ENCODE measurements at regions not wholly inside any gene's neighbourhood (a gene's known extent, or its start where the extent isn't known, plus 50 kb on each side); places are given as distances from the start of the nearest gene placed in this dataset.

DNA sequence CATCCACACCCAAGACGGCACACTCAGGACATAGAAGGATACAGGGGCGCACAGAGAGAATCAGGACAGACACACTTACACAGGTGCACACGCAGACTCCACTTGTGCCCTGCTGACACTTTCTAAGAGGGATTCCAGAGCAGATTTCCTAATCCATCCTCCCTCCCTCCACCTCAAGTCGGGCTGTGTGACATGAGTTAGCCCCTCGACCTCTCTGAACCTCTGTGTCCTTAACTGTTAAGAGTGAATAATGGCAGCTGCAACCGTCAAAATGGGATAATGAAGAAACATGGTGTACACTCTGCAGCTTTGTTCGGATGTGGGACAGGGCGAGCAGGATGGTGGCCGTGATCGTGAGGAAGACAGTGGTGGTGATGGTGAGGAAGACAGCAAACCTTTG is 100.1 kb downstream of the CPN2 start:
- Histone ChIP-seq H3K27ac (peak overlapping the region; percentile 65), H3K9me3 (ENCODE audit: low read depth) (no peaks in the 10 kb centered on the region), H4K20me1 (ENCODE audit: insufficient read depth, poor library complexity, severe bottlenecking) (no peaks in the 10 kb centered on the region), H3K36me3 (replicated peaks; ENCODE audit: insufficient read depth, low read depth) (no peaks in the 10 kb centered on the region), H3K4me3 (no peak overlapping the region), H3K27me3 (no peaks in the 10 kb centered on the region), H3K9me2 (replicated peaks; ENCODE audit: insufficient read depth) (no peaks in the 10 kb centered on the region), H3K79me2 (no peaks in the 10 kb centered on the region), H2AFZ (no peak overlapping the region), H3K4me2 (peak overlapping the region; percentile 68), H3K4me1 (ENCODE audit: insufficient read depth) (peaks cover 41% of the 10 kb centered on the region)
- DNase-seq (ENCODE audit: low spot score) = no peak
- no peak for TF ChIP-seq EZH2 (IDR thresholded peaks at IDR 0.05; ENCODE audit: borderline replicate concordance)
- TF ChIP-seq EZH2phosphoT487 (IDR thresholded peaks at IDR 0.05; ENCODE audit: low read depth, severe bottlenecking, unreplicated experiment) = no peak
- TF ChIP-seq, protein P1, sequence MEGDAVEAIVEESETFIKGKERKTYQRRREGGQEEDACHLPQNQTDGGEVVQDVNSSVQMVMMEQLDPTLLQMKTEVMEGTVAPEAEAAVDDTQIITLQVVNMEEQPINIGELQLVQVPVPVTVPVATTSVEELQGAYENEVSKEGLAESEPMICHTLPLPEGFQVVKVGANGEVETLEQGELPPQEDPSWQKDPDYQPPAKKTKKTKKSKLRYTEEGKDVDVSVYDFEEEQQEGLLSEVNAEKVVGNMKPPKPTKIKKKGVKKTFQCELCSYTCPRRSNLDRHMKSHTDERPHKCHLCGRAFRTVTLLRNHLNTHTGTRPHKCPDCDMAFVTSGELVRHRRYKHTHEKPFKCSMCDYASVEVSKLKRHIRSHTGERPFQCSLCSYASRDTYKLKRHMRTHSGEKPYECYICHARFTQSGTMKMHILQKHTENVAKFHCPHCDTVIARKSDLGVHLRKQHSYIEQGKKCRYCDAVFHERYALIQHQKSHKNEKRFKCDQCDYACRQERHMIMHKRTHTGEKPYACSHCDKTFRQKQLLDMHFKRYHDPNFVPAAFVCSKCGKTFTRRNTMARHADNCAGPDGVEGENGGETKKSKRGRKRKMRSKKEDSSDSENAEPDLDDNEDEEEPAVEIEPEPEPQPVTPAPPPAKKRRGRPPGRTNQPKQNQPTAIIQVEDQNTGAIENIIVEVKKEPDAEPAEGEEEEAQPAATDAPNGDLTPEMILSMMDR (IDR thresholded peaks at IDR 0.05; ENCODE audit: poor library complexity) = no peak
- 79% methylated on average over 10 of the region's 10 CpGs for WGBS (ENCODE audit: low lambda C conversion rate, missing lambda C conversion rate)

DNA sequence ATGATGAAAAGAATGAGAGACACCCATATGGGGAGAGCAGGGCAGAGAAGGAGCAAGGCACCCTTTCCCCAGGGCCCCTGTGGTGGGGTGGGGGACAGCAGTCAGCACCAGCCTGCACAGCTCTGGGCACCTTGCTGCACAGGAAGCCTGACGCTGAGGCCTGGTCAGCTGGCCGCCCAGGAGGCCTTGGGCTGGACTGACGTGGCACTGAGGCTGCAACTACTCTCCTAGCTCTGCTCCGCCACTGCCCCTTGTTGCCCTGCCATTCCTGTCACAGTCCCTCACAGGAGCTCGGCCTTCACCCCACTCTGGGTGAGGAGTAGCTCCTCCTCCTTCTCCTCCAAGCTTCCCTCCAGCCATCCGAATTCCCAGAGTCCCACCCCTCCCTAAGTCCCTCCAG is 99.7 kb downstream of the CPN2 start:
- no peak for DNase-seq (ENCODE audit: low spot score)
- Histone ChIP-seq H3K79me2 (no peaks in the 10 kb centered on the region), H3K36me3 (replicated peaks; ENCODE audit: insufficient read depth, low read depth) (no peaks in the 10 kb centered on the region), H3K4me3 (no peak overlapping the region), H3K4me2 (no peak overlapping the region), H3K4me1 (ENCODE audit: insufficient read depth) (peaks cover 36% of the 10 kb centered on the region), H3K9me3 (ENCODE audit: low read depth) (no peaks in the 10 kb centered on the region), H3K9me2 (replicated peaks; ENCODE audit: insufficient read depth) (no peaks in the 10 kb centered on the region), H2AFZ (no peak overlapping the region), H3K27me3 (no peaks in the 10 kb centered on the region), H4K20me1 (ENCODE audit: insufficient read depth, poor library complexity, severe bottlenecking) (no peaks in the 10 kb centered on the region), H3K27ac (no peak overlapping the region)
- 88% methylated on average over 6 of the region's 6 CpGs for WGBS (ENCODE audit: low lambda C conversion rate, missing lambda C conversion rate)
- no peak for TF ChIP-seq EZH2 (IDR thresholded peaks at IDR 0.05; ENCODE audit: borderline replicate concordance)
- TF ChIP-seq EZH2phosphoT487 (IDR thresholded peaks at IDR 0.05; ENCODE audit: low read depth, severe bottlenecking, unreplicated experiment) = no peak
- TF ChIP-seq, protein P1 (IDR thresholded peaks at IDR 0.05; ENCODE audit: poor library complexity) = no peak

DNA sequence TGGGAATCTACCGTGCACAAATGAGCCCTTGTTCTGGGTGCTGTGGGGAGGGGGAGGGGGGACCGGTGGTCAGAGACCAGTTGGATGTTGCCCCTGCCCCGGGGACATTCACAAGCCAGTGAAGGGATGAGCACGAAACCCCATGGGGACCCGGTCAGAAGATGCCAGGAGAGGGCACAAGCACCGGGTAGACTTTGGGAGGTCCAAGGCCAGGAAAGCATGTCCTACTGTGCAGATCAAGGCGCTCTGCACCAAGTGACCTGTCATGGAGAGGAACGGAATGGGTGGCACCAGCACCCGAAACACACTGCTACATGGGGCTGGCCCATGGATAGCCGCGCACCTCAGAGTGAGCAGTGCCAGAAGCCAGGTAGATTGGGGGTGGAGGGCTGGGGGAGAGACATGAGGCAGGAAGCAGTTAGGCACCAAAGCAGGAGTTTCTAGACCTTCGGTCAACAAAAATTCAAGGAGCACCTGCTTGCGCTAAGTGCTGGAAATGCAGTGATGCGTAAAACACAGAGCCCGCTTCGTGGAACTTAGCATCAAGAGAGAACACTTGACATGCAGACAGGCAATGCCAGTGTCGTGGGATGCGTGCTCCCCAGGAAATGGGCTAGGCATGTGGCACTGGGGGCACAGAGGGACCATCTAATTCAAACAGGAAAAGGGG is 99.1 kb downstream of the CPN2 start:
- Histone ChIP-seq H3K4me3 (no peak overlapping the region), H3K9me3 (ENCODE audit: low read depth) (no peaks in the 10 kb centered on the region), H3K4me2 (no peak overlapping the region), H4K20me1 (ENCODE audit: insufficient read depth, poor library complexity, severe bottlenecking) (no peaks in the 10 kb centered on the region), H3K27ac (no peak overlapping the region), H3K4me1 (ENCODE audit: insufficient read depth) (peaks cover 30% of the 10 kb centered on the region), H3K79me2 (no peaks in the 10 kb centered on the region), H3K9me2 (replicated peaks; ENCODE audit: insufficient read depth) (no peaks in the 10 kb centered on the region), H2AFZ (no peak overlapping the region), H3K27me3 (no peaks in the 10 kb centered on the region), H3K36me3 (replicated peaks; ENCODE audit: insufficient read depth, low read depth) (no peaks in the 10 kb centered on the region)
- TF ChIP-seq EZH2 (IDR thresholded peaks at IDR 0.05; ENCODE audit: borderline replicate concordance) (no peak), EZH2phosphoT487 (IDR thresholded peaks at IDR 0.05; ENCODE audit: low read depth, severe bottlenecking, unreplicated experiment) (no peak)
- TF ChIP-seq, protein P1 (IDR thresholded peaks at IDR 0.05; ENCODE audit: poor library complexity) = no peak
- no peak for DNase-seq (ENCODE audit: low spot score)
- WGBS (ENCODE audit: low lambda C conversion rate, missing lambda C conversion rate) = 97% methylated on average over 18 of the region's 18 CpGs
